ENCODE measurements at regions not wholly inside any gene's neighbourhood (a gene's known extent, or its start where the extent isn't known, plus 50 kb on each side); places are given as distances from the start of the nearest gene placed in this dataset.

- peak; percentile 76 for DNase-seq (ENCODE audit: low read depth)
Measured at GRCh38 chr18:21955757-21956652, 213.4 kb upstream of the GATA6 start.

GRCh38 chr18:21958263-21958662 is 211.1 kb upstream of the GATA6 start:
- no peak overlapping the region for H3K4me3 ChIP-seq (ENCODE audit: low read depth, low read length)
- DNase-seq (ENCODE audit: low read depth), result no peak
- no peak for TF ChIP-seq CTCF (IDR thresholded peaks at IDR 0.05; ENCODE audit: insufficient read depth, low read depth, low read length, missing control alignments)

More at GRCh38 chr18:21955757-21956652, 213.4 kb upstream of the GATA6 start:
- TF ChIP-seq CTCF (IDR thresholded peaks at IDR 0.05; ENCODE audit: insufficient read depth, low read depth, low read length, missing control alignments), result peak; percentile 92
- H3K4me3 ChIP-seq (ENCODE audit: low read depth, low read length), result no peak overlapping the region

- no peak for DNase-seq (ENCODE audit: low read depth)
- no peak for TF ChIP-seq CTCF (IDR thresholded peaks at IDR 0.05; ENCODE audit: insufficient read depth, low read depth, low read length, missing control alignments)
Measured at GRCh38 chr18:21958707-21959450, 210.5 kb upstream of the GATA6 start.

GRCh38 chr18:21960189-21960588 is 209.2 kb upstream of the GATA6 start:
- no peak overlapping the region for H3K4me3 ChIP-seq (ENCODE audit: low read depth, low read length)

More at GRCh38 chr18:21958707-21959450, 210.5 kb upstream of the GATA6 start:
- H3K4me3 ChIP-seq (ENCODE audit: low read depth, low read length), result no peak overlapping the region

GRCh38 chr18:21963336-21963735 is 206.1 kb upstream of the GATA6 start:
- TF ChIP-seq CTCF (IDR thresholded peaks at IDR 0.05; ENCODE audit: insufficient read depth, low read depth, low read length, missing control alignments), result no peak
- no peak overlapping the region for H3K4me3 ChIP-seq (ENCODE audit: low read depth, low read length)
- no peak for DNase-seq (ENCODE audit: low read depth)

More at GRCh38 chr18:21960189-21960588, 209.2 kb upstream of the GATA6 start:
- no peak for TF ChIP-seq CTCF (IDR thresholded peaks at IDR 0.05; ENCODE audit: insufficient read depth, low read depth, low read length, missing control alignments)
- DNase-seq (ENCODE audit: low read depth), result no peak

GRCh38 chr18:21968338-21968737 is 201.1 kb upstream of the GATA6 start:
- DNase-seq (ENCODE audit: low read depth), result no peak
- no peak overlapping the region for H3K4me3 ChIP-seq (ENCODE audit: low read depth, low read length)
- no peak for TF ChIP-seq CTCF (IDR thresholded peaks at IDR 0.05; ENCODE audit: insufficient read depth, low read depth, low read length, missing control alignments)

Data from GM12865 (cell line).